ENCODE measurements at regions not wholly inside any gene's neighbourhood (a gene's known extent, or its start where the extent isn't known, plus 50 kb on each side); places are given as distances from the start of the nearest gene placed in this dataset.

GRCh38 chr17:33779234-33779591 lies 475.9 kb upstream of the CCL2 start:
- Histone ChIP-seq H3K9me3 (no peaks in the 10 kb centered on the region), H3K4me1 (peaks cover 0 to 5% (median 0%) of the 10 kb centered on the region in 3 donors), H3K4me3 (no peak overlapping the region), H3K36me3 (no peaks in the 10 kb centered on the region), H3K27me3 (peaks cover 46% of the 10 kb centered on the region), H3K27ac (no peak overlapping the region)
- ATAC-seq, result no peak
- TF ChIP-seq EP300 (IDR thresholded peaks at IDR 0.05), result no peak
- TF ChIP-seq CTCF (IDR thresholded peaks at IDR 0.05), result peak; percentile 81 to 93 (median 88)
- 4% methylated on average over 4 to 5 of the region's 5 CpGs for WGBS, 2 donors (ENCODE audit: low coverage in 1 of 2)

GRCh38 chr17:33785281-33785680 lies 469.8 kb upstream of the CCL2 start:
- no peak overlapping the region for H3K4me3 ChIP-seq
- no peak for ATAC-seq
- H3K27ac ChIP-seq, result no peak overlapping the region
- no peaks in the 10 kb centered on the region for H3K36me3 ChIP-seq
- no peaks in the 10 kb centered on the region for H3K4me1 ChIP-seq
- no peak for TF ChIP-seq POLR2A (IDR thresholded peaks at IDR 0.05)
- no peak for TF ChIP-seq CTCF (IDR thresholded peaks at IDR 0.05)
- TF ChIP-seq EP300 (IDR thresholded peaks at IDR 0.05), result no peak
- TF ChIP-seq POLR2AphosphoS5 (IDR thresholded peaks at IDR 0.05), result no peak
- H3K27me3 ChIP-seq, result peaks cover 52% of the 10 kb centered on the region
- no peaks in the 10 kb centered on the region for H3K9me3 ChIP-seq

- Histone ChIP-seq H3K4me3 (no peak overlapping the region), H3K4me1 (no peaks in the 10 kb centered on the region), H3K27ac (no peak overlapping the region), H3K27me3 (peaks cover 47% of the 10 kb centered on the region), H3K36me3 (no peaks in the 10 kb centered on the region), H3K9me3 (no peaks in the 10 kb centered on the region)
- ATAC-seq, result no peak
- WGBS, 2 donors (ENCODE audit: low coverage in 1 of 2), result 54% methylated on average over 1 of the region's 1 CpG; no CpG with 5 or more reads in 1 of the 2 donors
- no peak for TF ChIP-seq POLR2AphosphoS5 (IDR thresholded peaks at IDR 0.05)
- TF ChIP-seq CTCF (IDR thresholded peaks at IDR 0.05), result no peak
- TF ChIP-seq EP300 (IDR thresholded peaks at IDR 0.05), result no peak
- TF ChIP-seq POLR2A (IDR thresholded peaks at IDR 0.05), result no peak
These were observed 468.6 kb upstream of the CCL2 start for GRCh38 chr17:33786478-33786877.

- no peaks in the 10 kb centered on the region for H3K36me3 ChIP-seq
- TF ChIP-seq POLR2AphosphoS5 (IDR thresholded peaks at IDR 0.05), result no peak
- TF ChIP-seq CTCF (IDR thresholded peaks at IDR 0.05), result no peak
- no peak for TF ChIP-seq POLR2A (IDR thresholded peaks at IDR 0.05)
- no peak for TF ChIP-seq EP300 (IDR thresholded peaks at IDR 0.05)
- no peak for ATAC-seq
- no peak overlapping the region for H3K4me3 ChIP-seq
- no peaks in the 10 kb centered on the region for H3K9me3 ChIP-seq
- 36 to 56% methylated on average over 1 to 2 of the region's 2 CpGs for WGBS, 2 donors (ENCODE audit: low coverage in 1 of 2)
- no peak overlapping the region for H3K27ac ChIP-seq
- H3K4me1 ChIP-seq, result no peaks in the 10 kb centered on the region
- H3K27me3 ChIP-seq, result peaks cover 45% of the 10 kb centered on the region
These were observed 465.4 kb upstream of the CCL2 start for GRCh38 chr17:33789658-33790057.

- 63 to 65% methylated on average over 4 of the region's 4 CpGs for WGBS, 2 donors (ENCODE audit: low coverage in 1 of 2)
- H3K4me1 ChIP-seq, result no peaks in the 10 kb centered on the region
- no peak for TF ChIP-seq CTCF (IDR thresholded peaks at IDR 0.05)
These were observed 457.9 kb upstream of the CCL2 start for GRCh38 chr17:33797181-33797580.

More at GRCh38 chr17:33797181-33797580, 457.9 kb upstream of the CCL2 start:
- no peaks in the 10 kb centered on the region for H3K9me3 ChIP-seq
- no peak for ATAC-seq
- no peaks in the 10 kb centered on the region for H3K36me3 ChIP-seq
- no peak overlapping the region for H3K27ac ChIP-seq
- H3K27me3 ChIP-seq, result peaks cover 34% of the 10 kb centered on the region
- no peak overlapping the region for H3K4me3 ChIP-seq

Measured in gastroesophageal sphincter (tissue), 4 donors.